HG02759 (cell line): ENCODE measurements at regions not wholly inside any gene's neighbourhood (a gene's known extent, or its start where the extent isn't known, plus 50 kb on each side); places are given as distances from the start of the nearest gene placed in this dataset.

Source experiments
- ATAC-seq: cut with Tn5 transposase; IDR thresholded peaks from one replicate; pipeline ENCODE4 v1.9.1; 2021; ENCODE audit warnings: mild to moderate bottlenecking, moderate library complexity; ENCODE audit not compliant: unreplicated experiment

GRCh38 chr5:167753725-167754490 lies 537.5 kb upstream of the WWC1 start:
- no peak for ATAC-seq

DNA sequence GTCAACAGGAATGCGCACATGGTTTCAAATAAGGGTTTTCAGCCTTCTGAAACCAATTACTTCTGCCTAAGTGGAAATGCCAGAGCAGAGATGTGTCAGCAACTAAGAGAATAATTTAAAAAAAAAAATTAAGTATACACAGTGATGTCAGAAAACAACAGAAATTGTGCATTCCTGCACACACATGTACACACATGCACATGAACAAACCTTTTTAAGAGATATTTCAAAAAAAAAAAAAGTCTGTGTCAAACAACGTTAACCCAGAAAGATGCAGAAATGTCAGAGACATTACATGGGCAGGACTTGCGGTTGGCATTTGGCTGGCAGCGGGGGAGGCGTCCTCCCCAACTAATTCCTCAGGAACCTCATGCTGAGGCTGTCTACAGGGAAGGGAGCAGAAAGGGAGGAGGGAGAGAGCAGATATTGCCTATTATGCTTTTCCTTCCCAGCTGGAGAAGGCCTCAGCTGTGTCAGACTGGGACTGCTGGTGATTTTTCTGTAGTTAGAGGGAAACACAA lies 536.9 kb upstream of the WWC1 start:
- no peak for ATAC-seq

- ATAC-seq = no peak
These were observed 536.0 kb upstream of the WWC1 start for GRCh38 chr5:167755420-167755819.

DNA sequence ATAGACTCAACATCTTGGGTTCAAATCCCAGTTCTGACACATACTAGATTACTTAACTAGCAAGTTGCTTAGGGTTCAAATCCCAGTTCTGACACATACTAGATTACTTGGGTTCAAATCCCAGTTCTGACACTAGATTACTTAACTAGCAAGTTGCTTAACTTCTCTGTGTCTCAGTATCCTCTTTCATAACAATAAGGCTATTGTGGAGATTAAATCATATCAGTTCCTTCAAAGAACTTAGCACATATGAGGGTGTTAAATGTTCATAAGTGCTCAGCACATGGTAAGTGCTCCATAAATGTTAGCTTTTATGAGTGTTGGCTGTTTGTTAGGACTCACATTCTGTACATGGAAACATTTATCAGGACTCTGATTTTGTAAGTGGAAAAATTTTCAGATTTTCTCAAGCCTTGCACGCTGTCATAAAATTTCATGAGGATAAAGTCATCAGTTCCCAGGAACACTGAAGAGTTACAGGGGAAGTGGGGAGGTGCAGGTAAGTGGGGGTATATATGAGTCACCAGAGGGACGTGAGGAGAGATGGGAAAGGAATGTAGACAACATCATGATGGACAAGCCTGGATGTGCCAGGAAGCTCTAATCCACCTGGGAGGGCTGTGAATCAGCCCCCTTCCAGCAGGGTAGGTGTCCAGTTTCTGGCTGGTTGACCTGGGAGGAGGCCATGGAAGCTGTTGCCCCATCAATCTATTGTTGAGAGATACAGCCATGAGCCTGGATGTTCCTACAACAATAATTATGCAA lies 532.2 kb upstream of the WWC1 start:
- ATAC-seq = no peak

- no peak for ATAC-seq
These were observed 527.7 kb upstream of the WWC1 start for GRCh38 chr5:167763772-167764171.

DNA sequence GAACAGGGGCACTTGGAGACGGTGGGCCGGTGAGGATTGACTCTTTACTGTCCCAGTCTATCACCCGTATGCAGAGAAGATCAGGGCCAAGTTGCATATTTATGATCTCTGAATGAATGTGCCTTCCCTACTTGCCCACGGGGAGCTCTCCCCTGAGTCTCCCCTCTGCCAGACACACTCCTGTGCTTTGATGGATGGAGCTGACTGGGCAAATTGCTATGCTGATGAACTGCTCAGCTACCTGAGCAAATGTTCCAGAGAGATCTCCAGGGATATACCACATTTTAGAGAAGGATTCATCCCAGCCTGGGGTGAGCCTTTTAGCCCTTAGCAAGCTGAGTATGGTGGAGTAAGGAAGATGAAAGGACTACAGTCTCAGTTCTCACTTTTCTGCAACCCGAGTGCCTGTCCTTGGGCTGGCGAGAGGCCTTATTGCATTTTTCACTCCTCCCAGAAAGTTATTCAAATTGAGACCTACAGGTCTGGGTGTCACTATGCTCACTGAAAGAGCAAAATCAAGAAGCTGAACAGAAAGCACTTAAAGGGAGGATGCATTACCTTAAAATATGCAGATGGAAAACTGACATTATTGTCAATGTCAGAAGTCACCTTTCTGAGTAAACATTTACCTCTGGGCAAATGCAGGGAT lies 526.7 kb upstream of the WWC1 start:
- no peak for ATAC-seq

DNA sequence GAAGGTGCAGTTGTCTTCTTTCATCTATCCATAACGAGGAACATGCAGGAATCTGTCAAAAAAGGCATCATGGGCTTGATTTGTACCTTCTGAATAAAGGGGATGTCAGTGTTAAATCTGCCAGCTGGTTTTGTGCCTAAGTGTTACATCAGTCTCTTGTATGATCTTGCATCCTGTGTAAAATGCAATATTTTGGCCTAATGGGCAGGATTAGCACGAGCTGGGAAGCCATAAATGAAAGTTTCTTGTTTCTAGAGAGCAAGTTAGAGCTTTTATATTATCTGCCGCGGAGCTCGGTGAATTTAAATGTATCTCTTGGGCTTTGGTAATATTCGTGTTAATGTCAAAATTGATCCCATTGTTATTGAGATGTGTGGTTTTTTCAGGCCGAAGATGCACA lies 526.1 kb upstream of the WWC1 start:
- no peak for ATAC-seq

- no peak for ATAC-seq
These were observed 524.5 kb upstream of the WWC1 start for GRCh38 chr5:167766957-167767356.

GRCh38 chr5:167767795-167768194 lies 523.6 kb upstream of the WWC1 start:
- no peak for ATAC-seq

- no peak for ATAC-seq
These were observed 521.5 kb upstream of the WWC1 start for GRCh38 chr5:167769846-167770413.

DNA sequence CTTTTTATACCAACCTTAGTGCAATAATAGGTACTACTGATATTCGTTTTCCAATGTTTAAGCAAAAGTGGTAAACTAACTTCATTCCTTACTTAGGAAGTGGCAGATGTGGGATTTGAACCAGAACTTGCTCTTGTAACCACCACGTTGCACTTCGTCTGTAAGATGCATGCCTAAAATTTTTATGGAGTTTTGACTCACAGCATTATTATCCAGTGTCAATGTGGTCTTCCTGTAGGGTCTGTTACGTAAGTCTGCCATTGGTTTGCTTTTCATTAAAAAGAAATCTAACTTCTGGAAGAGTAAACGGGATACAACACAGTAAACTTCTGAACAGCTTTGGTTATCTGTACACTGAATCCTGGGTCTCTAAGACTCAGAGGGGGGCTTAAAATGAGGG lies 521.0 kb upstream of the WWC1 start:
- ATAC-seq = no peak

GRCh38 chr5:167771571-167771970 lies 519.9 kb upstream of the WWC1 start:
- no peak for ATAC-seq

DNA sequence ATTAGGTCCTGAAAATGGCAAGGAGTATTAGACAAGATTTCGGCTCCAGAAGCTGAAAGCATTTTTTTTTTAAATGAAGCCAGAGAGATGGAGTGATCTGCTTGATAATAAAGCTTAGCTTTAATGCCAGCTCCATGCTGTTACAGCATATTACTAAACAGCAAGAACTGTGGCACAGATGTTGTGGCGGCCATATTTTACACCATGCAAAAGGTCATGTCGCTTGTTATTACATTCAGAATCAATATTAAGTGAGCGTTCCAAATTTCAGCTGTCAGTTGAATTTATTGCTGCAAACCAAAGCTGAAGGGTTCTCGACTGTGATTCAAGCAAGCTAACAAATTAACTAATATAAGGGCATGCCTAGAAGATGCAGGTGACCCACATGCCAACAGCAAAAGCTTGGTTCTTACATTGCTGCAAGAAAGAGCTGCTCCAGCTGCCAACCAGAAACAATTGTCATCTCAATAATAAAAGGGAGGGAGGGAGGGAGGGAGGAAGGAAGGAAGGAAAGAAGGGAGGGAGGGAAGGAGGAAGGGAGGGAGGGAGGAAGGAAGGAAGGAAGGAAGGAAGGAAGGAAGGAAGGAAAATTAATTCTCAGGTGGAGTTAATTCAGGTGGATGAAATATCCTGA lies 517.7 kb upstream of the WWC1 start:
- ATAC-seq = no peak

DNA sequence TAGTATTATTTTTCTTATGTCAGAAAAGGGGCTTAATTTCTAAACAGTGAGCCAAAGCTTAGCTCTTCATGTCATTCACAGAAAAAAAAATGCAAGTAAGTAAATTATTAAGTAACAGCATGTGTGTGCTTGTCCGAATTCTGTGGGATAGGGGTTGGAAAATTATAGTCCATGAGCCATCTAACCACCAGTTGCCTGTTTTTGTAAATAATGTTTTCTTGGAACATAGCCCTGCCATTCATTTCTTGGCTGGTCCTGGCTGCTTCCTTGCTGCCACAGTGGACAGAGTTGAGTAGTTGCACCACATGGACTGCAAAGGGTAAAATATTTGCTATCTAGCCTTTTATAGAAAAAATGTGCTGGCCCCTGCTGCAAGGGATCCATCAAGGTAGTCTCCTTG lies 513.7 kb upstream of the WWC1 start:
- ATAC-seq = no peak

DNA sequence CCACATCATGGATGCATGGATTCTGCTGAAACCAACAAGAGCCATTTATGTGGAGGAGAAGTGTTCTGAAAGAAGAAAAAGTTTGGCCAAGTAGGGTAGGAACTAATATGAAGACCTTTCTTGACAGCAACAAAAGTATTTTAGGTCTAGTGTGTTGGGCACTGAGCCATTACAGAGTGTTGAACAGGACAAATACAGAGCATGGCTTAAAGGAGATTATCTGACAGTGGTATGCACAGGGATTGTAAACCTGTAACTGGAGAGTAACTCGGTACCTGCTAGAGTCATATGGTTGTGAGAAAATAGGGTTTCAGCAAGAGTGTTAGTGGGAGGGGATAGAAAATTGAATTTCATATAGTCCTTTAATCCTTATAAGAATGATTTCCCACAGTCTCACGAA lies 513.2 kb upstream of the WWC1 start:
- no peak for ATAC-seq

DNA sequence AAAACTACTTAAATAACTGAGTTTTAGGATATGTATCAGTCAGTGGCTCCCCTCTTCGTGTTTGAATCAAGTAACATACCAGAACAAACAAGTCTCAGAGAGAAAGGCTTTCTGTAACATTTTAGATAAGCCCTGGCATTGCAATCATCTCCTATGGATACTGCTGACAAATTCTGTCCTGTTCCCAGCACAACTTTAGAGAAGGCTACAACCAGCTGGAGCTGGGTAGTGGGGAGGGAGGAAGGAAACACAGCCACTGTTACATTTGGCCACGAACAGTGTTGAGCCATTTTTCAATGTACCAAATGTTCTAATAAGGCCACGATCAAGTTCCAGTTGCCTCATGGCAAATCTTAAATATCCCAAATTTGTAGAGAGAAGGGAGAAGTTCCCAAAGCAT lies 511.8 kb upstream of the WWC1 start:
- no peak for ATAC-seq

DNA sequence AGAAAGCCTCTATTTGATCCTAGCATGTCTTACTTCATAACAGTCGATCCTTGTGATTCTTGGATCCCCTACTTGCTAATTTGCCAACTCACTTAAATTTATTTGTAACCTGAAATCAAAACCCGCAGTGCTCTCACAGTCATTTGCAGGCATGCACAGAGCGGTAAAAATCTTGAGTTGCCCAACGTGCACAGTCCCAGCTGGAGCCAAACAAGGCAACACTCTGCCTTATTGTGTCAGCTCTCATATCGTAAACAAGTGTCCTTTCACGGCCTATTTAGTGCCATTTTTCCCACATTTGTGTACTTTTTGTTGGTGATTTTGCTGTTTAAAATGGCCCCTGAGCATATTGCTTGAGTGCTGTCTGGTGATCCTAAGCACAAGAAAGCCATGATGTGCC lies 511.3 kb upstream of the WWC1 start:
- ATAC-seq = no peak

DNA sequence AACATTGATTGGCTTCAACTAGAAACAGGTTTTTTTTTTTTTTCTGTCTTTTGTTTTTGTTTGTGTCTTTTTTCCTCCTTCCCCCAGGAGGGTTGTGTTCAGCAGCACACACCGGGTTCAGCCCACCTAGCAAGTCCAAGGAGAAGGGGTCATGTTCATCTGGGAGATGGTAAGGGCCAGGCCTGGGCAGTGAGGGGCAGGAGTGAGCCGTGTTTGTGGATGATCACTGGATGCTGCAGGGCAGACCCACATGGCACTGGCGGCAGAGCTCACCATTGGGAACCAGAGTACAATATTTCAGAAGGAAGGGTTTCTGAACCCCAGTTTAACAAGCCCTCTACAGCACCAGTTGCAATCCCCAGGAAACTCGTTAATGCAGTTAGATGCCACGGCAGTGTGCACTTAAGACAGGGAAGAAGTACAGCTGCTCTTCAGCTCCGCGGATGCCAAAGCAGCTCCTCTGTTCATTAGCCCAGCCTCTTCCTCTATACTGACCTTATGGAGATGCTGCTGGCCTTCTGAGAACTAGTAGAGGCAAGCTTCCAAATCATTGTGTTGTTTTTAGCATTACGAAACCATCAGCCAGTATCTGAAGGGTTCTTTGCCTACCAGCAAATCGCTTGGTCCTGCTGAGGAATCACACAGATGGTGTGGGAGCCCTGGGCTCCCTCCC lies 508.2 kb upstream of the WWC1 start:
- no peak for ATAC-seq

DNA sequence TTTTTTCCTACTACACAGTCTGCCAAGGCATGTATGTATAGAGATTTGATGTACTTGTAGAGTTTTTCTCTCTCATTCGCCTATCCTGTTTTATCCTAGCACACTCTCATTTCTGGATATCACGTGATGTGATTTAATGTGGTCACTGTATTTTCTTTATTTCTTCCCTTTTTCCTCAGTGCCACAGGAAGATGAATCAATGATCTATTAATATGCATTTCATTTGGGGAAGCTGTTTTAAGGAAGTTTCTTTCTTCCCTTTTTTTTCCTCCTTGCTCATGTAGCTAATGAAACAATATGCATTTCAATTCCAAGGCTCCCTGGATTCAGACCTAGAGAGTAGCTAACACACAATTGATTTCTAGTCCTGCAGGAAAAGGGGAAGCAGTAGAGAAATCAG lies 506.3 kb upstream of the WWC1 start:
- no peak for ATAC-seq

GRCh38 chr5:167785901-167786300 lies 505.5 kb upstream of the WWC1 start:
- no peak for ATAC-seq
